Astrocyte of the cerebellum (primary cell): ENCODE measurements at regions not wholly inside any gene's neighbourhood (a gene's known extent, or its start where the extent isn't known, plus 50 kb on each side); places are given as distances from the start of the nearest gene placed in this dataset.

ENCODE experiments used
- DNase-seq: peaks from one replicate; pipeline ENCODE4 v3.0.0-alpha.2; 2011; ENCODE audit warnings: low read depth
- H3K4me3 ChIP-seq: 2 replicates; pipeline ENCODE4 v1.5.1; 2011; ENCODE audit warnings: mild to moderate bottlenecking, low read depth, low read length, moderate library complexity
- in situ Hi-C: cut with HindIII; loops from 2 replicates; pipeline ENCODE4 v1.10.0; 2017; ENCODE audit warnings: low sequenced_read_pairs
- TF ChIP-seq, protein P1 (sequence below): IDR thresholded peaks from 2 replicates; pipeline ENCODE4 v1.5.1; 2012; ENCODE audit warnings: low read length, low read depth, moderate library complexity, mild to moderate bottlenecking; ENCODE audit errors: missing control alignments

DNA sequence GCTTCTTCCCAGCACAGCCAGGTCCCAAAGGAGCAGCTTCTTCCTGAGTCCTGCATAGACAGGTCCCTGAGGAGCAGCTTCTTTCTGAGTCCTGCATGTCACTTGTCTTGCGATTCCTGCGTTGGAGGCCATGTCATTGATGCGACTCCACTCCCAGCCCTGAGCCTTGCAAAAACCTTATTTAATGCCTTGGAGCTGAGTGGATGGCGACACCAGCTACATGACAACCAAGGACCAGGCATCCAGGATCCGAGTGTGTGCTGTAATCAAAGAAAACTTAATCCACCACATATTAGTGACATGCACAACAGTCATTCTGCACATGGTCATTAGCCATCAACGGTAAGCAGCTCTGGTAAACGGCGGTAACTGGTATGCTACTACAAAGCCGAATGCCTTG lies 315.8 kb downstream of the TEX29 start:
- DNase-seq = no peak
- H3K4me3 ChIP-seq = no peak overlapping the region
- in situ Hi-C loops = no loop called here
- TF ChIP-seq, protein P1, sequence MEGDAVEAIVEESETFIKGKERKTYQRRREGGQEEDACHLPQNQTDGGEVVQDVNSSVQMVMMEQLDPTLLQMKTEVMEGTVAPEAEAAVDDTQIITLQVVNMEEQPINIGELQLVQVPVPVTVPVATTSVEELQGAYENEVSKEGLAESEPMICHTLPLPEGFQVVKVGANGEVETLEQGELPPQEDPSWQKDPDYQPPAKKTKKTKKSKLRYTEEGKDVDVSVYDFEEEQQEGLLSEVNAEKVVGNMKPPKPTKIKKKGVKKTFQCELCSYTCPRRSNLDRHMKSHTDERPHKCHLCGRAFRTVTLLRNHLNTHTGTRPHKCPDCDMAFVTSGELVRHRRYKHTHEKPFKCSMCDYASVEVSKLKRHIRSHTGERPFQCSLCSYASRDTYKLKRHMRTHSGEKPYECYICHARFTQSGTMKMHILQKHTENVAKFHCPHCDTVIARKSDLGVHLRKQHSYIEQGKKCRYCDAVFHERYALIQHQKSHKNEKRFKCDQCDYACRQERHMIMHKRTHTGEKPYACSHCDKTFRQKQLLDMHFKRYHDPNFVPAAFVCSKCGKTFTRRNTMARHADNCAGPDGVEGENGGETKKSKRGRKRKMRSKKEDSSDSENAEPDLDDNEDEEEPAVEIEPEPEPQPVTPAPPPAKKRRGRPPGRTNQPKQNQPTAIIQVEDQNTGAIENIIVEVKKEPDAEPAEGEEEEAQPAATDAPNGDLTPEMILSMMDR = no peak

DNA sequence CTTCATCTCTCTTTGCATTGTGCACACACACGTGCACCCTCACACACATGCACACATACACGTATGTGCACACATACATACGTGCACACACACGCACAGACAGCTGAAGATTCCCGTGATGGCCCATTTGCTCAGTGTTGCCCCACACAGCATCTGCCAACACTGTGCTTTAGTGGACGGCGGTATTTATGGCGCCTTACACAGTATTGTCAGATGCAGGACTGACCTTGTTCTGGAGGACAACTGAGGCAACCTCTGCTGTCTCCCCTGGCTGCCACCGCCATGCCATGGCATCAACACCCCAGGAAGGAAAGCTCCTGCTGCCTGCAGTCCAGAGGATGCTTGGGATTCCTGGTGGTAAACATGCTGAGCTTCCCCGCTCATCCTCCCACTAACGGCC lies 316.4 kb downstream of the TEX29 start:
- in situ Hi-C loops = no loop called here
- TF ChIP-seq, protein P1 = no peak
- no peak for DNase-seq
- H3K4me3 ChIP-seq = no peak overlapping the region

GRCh38 chr13:111637365-111637764 lies 316.9 kb downstream of the TEX29 start:
- no peak for DNase-seq
- H3K4me3 ChIP-seq = no peak overlapping the region
- TF ChIP-seq, protein P1 = no peak
- in situ Hi-C loops = no loop called here

- TF ChIP-seq, protein P1 = no peak
- no peak overlapping the region for H3K4me3 ChIP-seq
- no peak for DNase-seq
- in situ Hi-C loops = no loop called here
Measured at GRCh38 chr13:111638233-111638632, 317.8 kb downstream of the TEX29 start.

GRCh38 chr13:111639196-111639705 lies 318.8 kb downstream of the TEX29 start:
- in situ Hi-C loops = no loop called here
- H3K4me3 ChIP-seq = no peak overlapping the region
- DNase-seq = no peak
- TF ChIP-seq, protein P1 = no peak

DNA sequence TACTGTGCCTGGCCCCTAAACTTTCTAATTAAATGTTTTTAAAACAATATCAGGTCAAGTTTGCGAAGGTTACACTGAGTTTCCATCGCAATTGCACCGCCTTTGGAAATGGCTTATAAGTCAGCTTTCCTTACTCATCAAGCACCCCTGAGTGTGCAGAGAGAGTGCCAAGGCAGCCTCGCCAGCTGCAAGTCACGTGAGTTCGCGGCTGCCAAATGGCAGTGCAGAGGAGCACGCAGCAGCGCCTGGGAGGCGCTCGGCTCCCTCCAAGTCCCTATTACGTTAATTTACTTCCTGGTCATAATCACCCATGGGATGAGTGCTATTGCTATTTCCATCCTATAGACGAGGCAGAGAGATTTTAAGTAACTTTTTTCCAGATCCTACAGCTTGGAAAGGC lies 319.6 kb downstream of the TEX29 start:
- in situ Hi-C loops = no loop called here
- no peak for DNase-seq
- TF ChIP-seq, protein P1 = no peak
- H3K4me3 ChIP-seq = no peak overlapping the region

DNA sequence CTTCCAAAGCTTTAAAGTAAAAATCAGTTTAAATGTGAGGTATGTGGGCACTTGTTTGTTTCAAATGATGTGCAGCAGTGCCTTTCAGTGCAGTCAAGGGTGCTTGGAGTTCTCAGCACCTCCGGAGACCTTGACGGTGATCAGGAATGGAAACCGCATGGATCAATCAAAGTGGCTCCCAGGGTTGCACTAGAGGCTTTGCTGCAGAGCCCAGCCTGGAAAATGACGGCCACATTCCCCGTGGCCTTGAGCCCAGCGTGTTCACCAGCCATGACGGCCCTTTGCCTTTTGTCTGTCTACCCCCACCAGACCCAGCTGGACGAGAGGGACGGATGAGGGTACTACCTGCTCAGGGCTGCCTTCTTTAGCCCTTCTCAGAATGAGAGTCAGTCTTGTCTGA lies 320.0 kb downstream of the TEX29 start:
- no peak for DNase-seq
- TF ChIP-seq, protein P1 = no peak
- no peak overlapping the region for H3K4me3 ChIP-seq
- in situ Hi-C loops = no loop called here
